ENCODE measurements at regions not wholly inside any gene's neighbourhood (a gene's known extent, or its start where the extent isn't known, plus 50 kb on each side); places are given as distances from the start of the nearest gene placed in this dataset.

DNA sequence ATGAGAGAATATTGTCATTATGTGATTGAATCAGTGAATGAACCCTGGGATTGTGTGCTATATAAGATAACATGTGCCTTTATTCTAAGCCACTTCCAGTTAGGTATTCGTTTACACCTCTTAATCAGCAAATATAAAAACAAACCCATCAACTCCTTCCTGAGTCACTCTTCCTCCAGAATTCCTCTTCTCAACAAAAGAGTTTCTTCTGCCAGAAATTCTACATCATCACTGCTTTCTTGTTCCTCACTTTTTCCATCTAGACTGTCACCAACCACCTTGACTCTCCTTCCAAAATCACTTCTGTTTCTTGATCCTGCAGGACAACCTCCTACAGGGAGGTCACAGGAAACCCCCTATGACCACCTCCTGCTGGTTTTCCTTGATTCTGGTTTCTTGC is 261.4 kb downstream of the CYP26B1 start:
- TF ChIP-seq CREBBP (IDR thresholded peaks at IDR 0.05; ENCODE audit: low read depth, low read length) (no peak), PML (IDR thresholded peaks at IDR 0.05; ENCODE audit: low read length) (no peak), PHF21A (IDR thresholded peaks at IDR 0.05; ENCODE audit: borderline replicate concordance, low read depth) (no peak), POLR2A (conservative IDR thresholded peaks at IDR 0.05) (no peak), GABPB1 (CRISPR knock-in tag; IDR thresholded peaks at IDR 0.05) (no peak), HDAC1 (IDR thresholded peaks at IDR 0.05) (no peak), ZNF232 (CRISPR knock-in tag; IDR thresholded peaks at IDR 0.05) (no peak), ZNF75A (CRISPR knock-in tag; IDR thresholded peaks at IDR 0.05) (no peak)
- TF ChIP-seq, protein P1, sequence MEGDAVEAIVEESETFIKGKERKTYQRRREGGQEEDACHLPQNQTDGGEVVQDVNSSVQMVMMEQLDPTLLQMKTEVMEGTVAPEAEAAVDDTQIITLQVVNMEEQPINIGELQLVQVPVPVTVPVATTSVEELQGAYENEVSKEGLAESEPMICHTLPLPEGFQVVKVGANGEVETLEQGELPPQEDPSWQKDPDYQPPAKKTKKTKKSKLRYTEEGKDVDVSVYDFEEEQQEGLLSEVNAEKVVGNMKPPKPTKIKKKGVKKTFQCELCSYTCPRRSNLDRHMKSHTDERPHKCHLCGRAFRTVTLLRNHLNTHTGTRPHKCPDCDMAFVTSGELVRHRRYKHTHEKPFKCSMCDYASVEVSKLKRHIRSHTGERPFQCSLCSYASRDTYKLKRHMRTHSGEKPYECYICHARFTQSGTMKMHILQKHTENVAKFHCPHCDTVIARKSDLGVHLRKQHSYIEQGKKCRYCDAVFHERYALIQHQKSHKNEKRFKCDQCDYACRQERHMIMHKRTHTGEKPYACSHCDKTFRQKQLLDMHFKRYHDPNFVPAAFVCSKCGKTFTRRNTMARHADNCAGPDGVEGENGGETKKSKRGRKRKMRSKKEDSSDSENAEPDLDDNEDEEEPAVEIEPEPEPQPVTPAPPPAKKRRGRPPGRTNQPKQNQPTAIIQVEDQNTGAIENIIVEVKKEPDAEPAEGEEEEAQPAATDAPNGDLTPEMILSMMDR (IDR thresholded peaks at IDR 0.05 in 2 of 3, conservative IDR thresholded peaks at IDR 0.05 in 1 of 3; ENCODE audit: insufficient read depth in 2 of 3, low read depth in 1 of 3, low read length in 3 of 3): no peak
- TF ChIP-seq, protein P2, sequence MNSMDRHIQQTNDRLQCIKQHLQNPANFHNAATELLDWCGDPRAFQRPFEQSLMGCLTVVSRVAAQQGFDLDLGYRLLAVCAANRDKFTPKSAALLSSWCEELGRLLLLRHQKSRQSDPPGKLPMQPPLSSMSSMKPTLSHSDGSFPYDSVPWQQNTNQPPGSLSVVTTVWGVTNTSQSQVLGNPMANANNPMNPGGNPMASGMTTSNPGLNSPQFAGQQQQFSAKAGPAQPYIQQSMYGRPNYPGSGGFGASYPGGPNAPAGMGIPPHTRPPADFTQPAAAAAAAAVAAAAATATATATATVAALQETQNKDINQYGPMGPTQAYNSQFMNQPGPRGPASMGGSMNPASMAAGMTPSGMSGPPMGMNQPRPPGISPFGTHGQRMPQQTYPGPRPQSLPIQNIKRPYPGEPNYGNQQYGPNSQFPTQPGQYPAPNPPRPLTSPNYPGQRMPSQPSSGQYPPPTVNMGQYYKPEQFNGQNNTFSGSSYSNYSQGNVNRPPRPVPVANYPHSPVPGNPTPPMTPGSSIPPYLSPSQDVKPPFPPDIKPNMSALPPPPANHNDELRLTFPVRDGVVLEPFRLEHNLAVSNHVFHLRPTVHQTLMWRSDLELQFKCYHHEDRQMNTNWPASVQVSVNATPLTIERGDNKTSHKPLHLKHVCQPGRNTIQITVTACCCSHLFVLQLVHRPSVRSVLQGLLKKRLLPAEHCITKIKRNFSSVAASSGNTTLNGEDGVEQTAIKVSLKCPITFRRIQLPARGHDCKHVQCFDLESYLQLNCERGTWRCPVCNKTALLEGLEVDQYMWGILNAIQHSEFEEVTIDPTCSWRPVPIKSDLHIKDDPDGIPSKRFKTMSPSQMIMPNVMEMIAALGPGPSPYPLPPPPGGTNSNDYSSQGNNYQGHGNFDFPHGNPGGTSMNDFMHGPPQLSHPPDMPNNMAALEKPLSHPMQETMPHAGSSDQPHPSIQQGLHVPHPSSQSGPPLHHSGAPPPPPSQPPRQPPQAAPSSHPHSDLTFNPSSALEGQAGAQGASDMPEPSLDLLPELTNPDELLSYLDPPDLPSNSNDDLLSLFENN (IDR thresholded peaks at IDR 0.05; ENCODE audit: low read depth in 2 of 2, low read length in 2 of 2): no peak
- TF ChIP-seq, protein P3, sequence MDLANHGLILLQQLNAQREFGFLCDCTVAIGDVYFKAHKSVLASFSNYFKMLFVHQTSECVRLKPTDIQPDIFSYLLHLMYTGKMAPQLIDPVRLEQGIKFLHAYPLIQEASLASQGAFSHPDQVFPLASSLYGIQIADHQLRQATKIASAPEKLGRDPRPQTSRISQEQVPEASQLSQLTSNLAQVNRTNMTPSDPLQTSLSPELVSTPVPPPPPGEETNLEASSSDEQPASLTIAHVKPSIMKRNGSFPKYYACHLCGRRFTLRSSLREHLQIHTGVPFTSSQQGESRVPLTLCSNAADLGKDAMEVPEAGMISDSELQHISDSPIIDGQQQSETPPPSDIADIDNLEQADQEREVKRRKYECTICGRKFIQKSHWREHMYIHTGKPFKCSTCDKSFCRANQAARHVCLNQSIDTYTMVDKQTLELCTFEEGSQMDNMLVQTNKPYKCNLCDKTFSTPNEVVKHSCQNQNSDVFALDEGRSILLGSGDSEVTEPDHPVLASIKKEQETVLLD (IDR thresholded peaks at IDR 0.05): no peak

All from K562 (cell line).